Osteoblast (primary cell): ENCODE measurements at regions not wholly inside any gene's neighbourhood (a gene's known extent, or its start where the extent isn't known, plus 50 kb on each side); places are given as distances from the start of the nearest gene placed in this dataset.

Experiments used
- DNase-seq: peaks from one replicate; pipeline ENCODE4 v3.0.0; 2011; ENCODE audit warnings: low spot score, mixed read lengths; ENCODE audit not compliant: insufficient read length; ENCODE audit errors: missing footprints
- H2AFZ ChIP-seq: 2 replicates; pipeline ENCODE4 v1.6.0; 2011; ENCODE audit warnings: mild to moderate bottlenecking, low read length
- H3K27ac ChIP-seq: 2 replicates; pipeline ENCODE4 v1.5.1; 2011; ENCODE audit warnings: mild to moderate bottlenecking, low read depth, low read length, moderate library complexity
- H3K27me3 ChIP-seq: 2 replicates; pipeline ENCODE4 v1.6.0; 2012; ENCODE audit warnings: mild to moderate bottlenecking, control low read depth, inconsistent platforms, low read length, moderate library complexity; ENCODE audit not compliant: insufficient read depth
- H3K36me3 ChIP-seq: 2 replicates; pipeline ENCODE4 v1.5.1; 2011; ENCODE audit warnings: mild to moderate bottlenecking, low read length, control low read depth, moderate library complexity; ENCODE audit not compliant: insufficient read depth
- H3K4me1 ChIP-seq: 2 replicates; pipeline ENCODE4 v1.5.1; 2011; ENCODE audit warnings: mild to moderate bottlenecking, low read length, control low read depth, moderate library complexity; ENCODE audit not compliant: insufficient read depth
- H3K4me2 ChIP-seq: 2 replicates; pipeline ENCODE4 v1.6.0; 2011; ENCODE audit warnings: mild to moderate bottlenecking, low read length; ENCODE audit not compliant: insufficient read depth
- H3K4me3 ChIP-seq: fragments of 200-600 bp; sonication (generic); 3 replicates; pipeline ENCODE4 v1.5.1; 2012; ENCODE audit warnings: mild to moderate bottlenecking, low read length, inconsistent platforms; ENCODE audit not compliant: insufficient read depth
- H3K79me2 ChIP-seq: 2 replicates; pipeline ENCODE4 v1.6.0; 2012; ENCODE audit warnings: mild to moderate bottlenecking, low read length, control low read depth, inconsistent platforms; ENCODE audit not compliant: insufficient read depth
- H3K9me3 ChIP-seq: 2 replicates; pipeline ENCODE4 v1.5.1; 2011; ENCODE audit warnings: low read depth, low read length, control low read depth
- H4K20me1 ChIP-seq: 2 replicates; pipeline ENCODE4 v1.6.0; 2012; ENCODE audit warnings: mild to moderate bottlenecking, low read length, control low read depth; ENCODE audit not compliant: insufficient read depth
- TF ChIP-seq, protein P1 (sequence below): IDR thresholded peaks from 2 replicates; pipeline ENCODE4 v1.5.1; 2011; ENCODE audit warnings: mild to moderate bottlenecking, low read depth, low read length, moderate library complexity; ENCODE audit errors: extremely low read depth

DNA sequence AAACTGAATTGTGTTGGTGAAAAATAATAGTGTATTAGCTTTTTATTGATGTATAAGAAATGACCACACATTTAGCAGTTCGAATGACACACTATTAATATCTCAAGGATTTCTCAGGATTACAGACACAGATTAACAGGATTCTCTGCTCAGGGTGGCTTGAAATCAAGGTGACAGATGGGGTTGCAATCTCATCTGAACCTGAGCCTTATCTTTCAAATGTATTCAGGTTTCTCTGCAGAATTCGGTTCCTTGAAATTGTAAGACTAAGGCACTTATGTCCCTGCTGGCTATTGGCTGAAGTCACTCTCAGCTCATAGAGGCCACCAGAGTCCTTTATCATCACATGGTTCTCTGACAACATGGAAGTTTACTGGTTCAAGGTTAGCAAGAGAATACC, 1780.1 kb downstream of the ARAP2 start:
- H3K79me2 ChIP-seq: no peaks in the 10 kb centered on the region
- H3K4me3 ChIP-seq: no peak overlapping the region
- no peaks in the 10 kb centered on the region for H3K9me3 ChIP-seq
- H3K27ac ChIP-seq: no peak overlapping the region
- no peaks in the 10 kb centered on the region for H4K20me1 ChIP-seq
- no peak for DNase-seq
- TF ChIP-seq, protein P1, sequence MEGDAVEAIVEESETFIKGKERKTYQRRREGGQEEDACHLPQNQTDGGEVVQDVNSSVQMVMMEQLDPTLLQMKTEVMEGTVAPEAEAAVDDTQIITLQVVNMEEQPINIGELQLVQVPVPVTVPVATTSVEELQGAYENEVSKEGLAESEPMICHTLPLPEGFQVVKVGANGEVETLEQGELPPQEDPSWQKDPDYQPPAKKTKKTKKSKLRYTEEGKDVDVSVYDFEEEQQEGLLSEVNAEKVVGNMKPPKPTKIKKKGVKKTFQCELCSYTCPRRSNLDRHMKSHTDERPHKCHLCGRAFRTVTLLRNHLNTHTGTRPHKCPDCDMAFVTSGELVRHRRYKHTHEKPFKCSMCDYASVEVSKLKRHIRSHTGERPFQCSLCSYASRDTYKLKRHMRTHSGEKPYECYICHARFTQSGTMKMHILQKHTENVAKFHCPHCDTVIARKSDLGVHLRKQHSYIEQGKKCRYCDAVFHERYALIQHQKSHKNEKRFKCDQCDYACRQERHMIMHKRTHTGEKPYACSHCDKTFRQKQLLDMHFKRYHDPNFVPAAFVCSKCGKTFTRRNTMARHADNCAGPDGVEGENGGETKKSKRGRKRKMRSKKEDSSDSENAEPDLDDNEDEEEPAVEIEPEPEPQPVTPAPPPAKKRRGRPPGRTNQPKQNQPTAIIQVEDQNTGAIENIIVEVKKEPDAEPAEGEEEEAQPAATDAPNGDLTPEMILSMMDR: no peak
- H3K4me2 ChIP-seq: no peak overlapping the region
- H3K4me1 ChIP-seq: no peaks in the 10 kb centered on the region
- H3K27me3 ChIP-seq: no peaks in the 10 kb centered on the region
- no peaks in the 10 kb centered on the region for H3K36me3 ChIP-seq
- H2AFZ ChIP-seq: no peak overlapping the region

- H3K4me3 ChIP-seq: no peak overlapping the region
- no peaks in the 10 kb centered on the region for H3K27me3 ChIP-seq
- H3K4me1 ChIP-seq: no peaks in the 10 kb centered on the region
- no peaks in the 10 kb centered on the region for H4K20me1 ChIP-seq
- H3K4me2 ChIP-seq: no peak overlapping the region
- no peak overlapping the region for H3K27ac ChIP-seq
- no peak for DNase-seq
- H3K9me3 ChIP-seq: no peaks in the 10 kb centered on the region
- H2AFZ ChIP-seq: no peak overlapping the region
- TF ChIP-seq, protein P1: no peak
- no peaks in the 10 kb centered on the region for H3K36me3 ChIP-seq
- no peaks in the 10 kb centered on the region for H3K79me2 ChIP-seq
These were observed 1777.9 kb downstream of the ARAP2 start for GRCh38 chr4:34466411-34466810.

DNA sequence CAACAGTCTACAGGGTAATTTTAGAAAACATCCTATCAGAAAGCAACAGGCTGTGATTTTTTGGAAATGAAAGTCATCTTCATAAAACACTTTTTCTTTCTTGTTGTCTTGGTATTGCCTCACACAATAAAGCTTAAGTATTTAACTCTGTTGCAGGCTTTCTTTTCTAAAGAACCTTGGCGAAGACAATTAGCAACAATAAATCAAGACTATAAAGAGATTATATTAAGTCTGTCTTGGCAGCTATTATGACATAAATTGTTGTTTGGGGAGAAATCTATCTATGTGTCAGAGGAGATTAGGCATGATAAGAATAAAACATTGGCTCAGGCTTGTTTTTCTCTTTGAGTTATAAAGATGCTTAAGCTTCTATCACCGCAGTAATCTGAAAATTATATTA, 1774.8 kb downstream of the ARAP2 start:
- TF ChIP-seq, protein P1: no peak
- Histone ChIP-seq H3K4me2 (no peak overlapping the region), H3K36me3 (no peaks in the 10 kb centered on the region), H3K9me3 (no peaks in the 10 kb centered on the region), H3K4me1 (no peaks in the 10 kb centered on the region), H3K27ac (no peak overlapping the region), H3K79me2 (no peaks in the 10 kb centered on the region), H4K20me1 (no peaks in the 10 kb centered on the region), H3K4me3 (no peak overlapping the region), H3K27me3 (no peaks in the 10 kb centered on the region), H2AFZ (no peak overlapping the region)
- no peak for DNase-seq

GRCh38 chr4:34485252-34485651, 1759.1 kb downstream of the ARAP2 start:
- no peak for DNase-seq
- Histone ChIP-seq H2AFZ (no peak overlapping the region), H3K9me3 (no peaks in the 10 kb centered on the region), H3K4me1 (no peaks in the 10 kb centered on the region), H3K4me3 (no peak overlapping the region), H3K36me3 (no peaks in the 10 kb centered on the region), H3K79me2 (no peaks in the 10 kb centered on the region), H3K4me2 (no peak overlapping the region), H4K20me1 (no peaks in the 10 kb centered on the region), H3K27ac (no peak overlapping the region), H3K27me3 (no peaks in the 10 kb centered on the region)
- TF ChIP-seq, protein P1: no peak
